Posterior vena cava (tissue), 2 donors: ENCODE measurements at regions not wholly inside any gene's neighbourhood (a gene's known extent, or its start where the extent isn't known, plus 50 kb on each side); places are given as distances from the start of the nearest gene placed in this dataset.

Source experiments
- DNase-seq: peaks from one replicate; pipeline ENCODE4 v3.0.0-alpha.2; 2020; ENCODE audit warnings: low spot score
- intact Hi-C, 2 donors: fragments of 100-400 bp; cut with DNase I; formaldehyde crosslinking; loops; one replicate each; pipeline versions ENCODE4 v1.14.1 to v1.14.2; 2022 to 2023
- donor health status: DM: yes; HTN: yes; CAD: no.
- donor health status: DM: yes; HTN: yes; CAD: no.

- no peak for DNase-seq
- intact Hi-C loops: no loop called here
Measured at GRCh38 chr5:103951776-103952175, 389.2 kb upstream of the NUDT12 start.

DNA sequence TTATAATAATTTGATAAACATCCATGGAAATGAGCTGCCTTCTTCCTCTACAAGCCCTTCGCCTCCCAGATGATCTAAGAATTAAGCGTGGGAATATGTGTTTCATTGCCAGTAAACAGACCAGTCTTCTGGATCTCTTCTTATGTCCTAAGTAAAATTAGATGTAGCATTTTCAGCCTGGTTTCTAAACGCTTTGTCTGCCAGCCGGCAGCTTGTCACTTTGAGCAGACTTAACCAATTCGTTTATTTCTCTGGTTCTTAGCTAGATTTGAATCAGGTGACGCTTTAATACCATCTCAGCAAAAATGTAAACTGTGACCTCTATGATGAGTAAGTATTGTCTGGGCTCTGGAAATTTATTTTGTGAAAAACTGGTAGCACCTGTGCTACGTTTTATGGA is 380.6 kb upstream of the NUDT12 start:
- DNase-seq: no peak
- intact Hi-C loops: no loop called here

- intact Hi-C loops: no loop called here
- no peak for DNase-seq
Measured at GRCh38 chr5:103942587-103943186, 380.1 kb upstream of the NUDT12 start.

DNA sequence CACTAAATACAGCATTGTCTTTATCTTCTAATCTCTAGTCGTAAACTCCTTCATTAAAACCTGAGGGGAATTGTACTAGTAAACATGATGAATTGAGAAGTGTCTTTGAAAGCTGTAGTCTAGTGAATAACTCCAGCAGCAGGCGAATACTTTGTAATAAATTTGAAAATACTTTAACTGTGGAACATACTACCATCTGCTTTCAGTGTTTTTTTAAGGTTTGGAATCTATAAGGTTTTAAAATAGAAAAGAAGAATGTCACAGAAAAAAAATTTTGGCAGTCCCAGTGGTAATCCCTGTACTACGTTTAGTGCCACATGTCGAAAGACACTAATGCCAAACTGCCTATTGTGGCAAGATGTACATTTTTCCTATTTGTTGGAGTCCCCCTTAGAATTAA is 379.0 kb upstream of the NUDT12 start:
- no peak for DNase-seq

GRCh38 chr5:103938146-103938695 is 375.6 kb upstream of the NUDT12 start:
- DNase-seq: no peak
- intact Hi-C loops: loop anchor here in 1 of 2 donors (10.0 kb wide), 1 partner anchor 1873 kb away; no protein-coding TSS in a partner anchor

More for the DNA sequence above, 379.0 kb upstream of the NUDT12 start:
- intact Hi-C loops: no loop called here

- intact Hi-C loops: loop anchor here in 1 of 2 donors (10.0 kb wide), 1 partner anchor 1865 kb away; no protein-coding TSS in a partner anchor
- no peak for DNase-seq
Measured at GRCh38 chr5:103929338-103930013, 366.9 kb upstream of the NUDT12 start.

DNA sequence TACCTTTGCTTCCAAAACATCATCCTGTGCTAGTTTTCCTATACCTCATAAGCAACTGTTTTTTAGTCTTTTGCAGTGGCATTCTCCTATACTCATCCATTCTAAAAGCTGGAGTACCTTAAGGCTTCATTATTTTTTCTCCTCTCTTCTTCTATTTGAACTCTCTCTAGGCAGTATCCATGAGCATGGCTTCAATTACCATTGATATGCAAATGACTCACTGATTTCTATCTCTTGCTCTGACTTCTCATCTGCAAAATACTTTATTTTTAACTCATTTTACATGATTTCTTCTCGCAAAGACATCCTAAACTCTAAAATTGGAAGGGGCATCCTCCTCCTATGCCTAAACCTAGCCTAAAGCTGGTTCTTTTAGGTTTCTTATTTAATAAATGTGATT is 365.1 kb upstream of the NUDT12 start:
- intact Hi-C loops: no loop called here
- DNase-seq: no peak

GRCh38 chr5:103923616-103924168 is 361.1 kb upstream of the NUDT12 start:
- intact Hi-C loops: no loop called here
- no peak for DNase-seq

DNA sequence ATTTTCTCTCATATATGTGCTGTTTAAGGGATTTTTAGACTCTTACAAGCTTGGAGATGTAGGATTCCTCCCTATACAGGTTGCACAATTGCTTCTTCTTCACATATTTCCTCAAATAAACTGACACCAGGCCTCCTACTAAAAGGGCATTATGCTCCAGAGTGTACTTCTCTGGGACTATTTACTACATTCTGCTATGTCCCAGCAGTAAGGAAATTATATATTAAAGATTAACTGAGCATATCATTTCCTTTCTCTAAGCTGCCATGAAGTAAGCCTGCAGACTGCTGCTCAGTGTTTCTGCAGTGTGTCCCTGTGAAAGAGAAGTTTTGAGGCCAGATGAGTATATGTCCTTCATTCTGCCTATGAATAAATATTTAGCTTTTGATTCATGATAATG is 356.9 kb upstream of the NUDT12 start:
- no peak for DNase-seq
- intact Hi-C loops: no loop called here

DNA sequence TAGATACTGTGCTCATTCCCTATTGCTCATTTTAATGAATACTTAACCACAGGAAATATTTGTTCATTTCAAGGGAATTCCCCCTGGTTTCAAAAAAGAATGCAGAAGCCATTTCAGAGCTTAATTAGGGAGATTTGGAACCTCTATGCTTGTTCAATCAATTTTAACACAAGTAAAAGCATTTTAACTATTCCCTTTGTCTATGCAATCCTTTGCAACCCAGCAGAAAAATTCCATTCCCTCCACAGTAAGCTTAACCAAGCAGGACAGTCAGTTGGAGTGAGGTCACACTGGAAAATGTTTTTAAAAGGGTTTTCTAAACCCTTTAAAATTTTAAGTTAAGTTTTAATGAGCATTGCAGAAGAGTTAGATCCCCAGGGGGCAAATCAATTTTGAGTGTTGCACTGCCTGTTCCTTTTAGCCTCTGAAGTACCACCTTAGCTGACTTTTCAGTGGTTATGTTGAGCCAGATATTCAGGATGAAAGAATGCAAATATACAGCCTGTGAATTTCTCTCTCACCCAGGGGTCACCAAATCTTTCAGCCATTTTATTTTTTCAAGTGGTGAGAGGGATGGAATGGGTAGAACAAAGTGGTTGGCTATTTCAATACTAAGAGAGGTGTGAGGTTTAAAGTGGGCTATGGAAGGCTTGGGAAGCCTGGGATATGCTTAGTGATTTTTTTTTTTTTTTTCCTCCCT is 356.2 kb upstream of the NUDT12 start:
- intact Hi-C loops: no loop called here
- no peak for DNase-seq

GRCh38 chr5:103915081-103915480 is 352.5 kb upstream of the NUDT12 start:
- intact Hi-C loops: no loop called here
- no peak for DNase-seq

GRCh38 chr5:103910786-103911185 is 348.2 kb upstream of the NUDT12 start:
- no peak for DNase-seq
- intact Hi-C loops: no loop called here

DNA sequence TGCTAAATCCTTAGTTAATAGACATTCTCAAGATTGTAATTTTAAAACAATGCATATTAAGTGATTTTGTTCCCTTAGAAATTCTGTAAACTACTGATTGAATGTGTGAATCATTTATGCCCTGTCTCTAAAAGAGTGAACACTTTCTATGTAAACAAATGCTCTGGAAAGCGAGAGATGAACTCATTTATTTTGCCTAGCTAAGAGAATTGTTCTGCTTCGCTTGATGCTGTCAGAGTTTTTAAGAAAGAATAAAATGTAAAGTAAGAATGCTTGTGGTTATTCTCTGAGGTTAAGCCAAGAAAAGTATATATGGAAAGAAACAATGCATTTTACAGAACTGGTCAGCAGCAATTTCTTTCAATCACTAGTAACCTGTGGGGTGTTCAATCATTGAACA is 347.4 kb upstream of the NUDT12 start:
- no peak for DNase-seq
- intact Hi-C loops: no loop called here

GRCh38 chr5:103909391-103909790 is 346.8 kb upstream of the NUDT12 start:
- intact Hi-C loops: no loop called here
- DNase-seq: no peak

GRCh38 chr5:103908336-103909080 is 345.9 kb upstream of the NUDT12 start:
- intact Hi-C loops: no loop called here
- no peak for DNase-seq

DNA sequence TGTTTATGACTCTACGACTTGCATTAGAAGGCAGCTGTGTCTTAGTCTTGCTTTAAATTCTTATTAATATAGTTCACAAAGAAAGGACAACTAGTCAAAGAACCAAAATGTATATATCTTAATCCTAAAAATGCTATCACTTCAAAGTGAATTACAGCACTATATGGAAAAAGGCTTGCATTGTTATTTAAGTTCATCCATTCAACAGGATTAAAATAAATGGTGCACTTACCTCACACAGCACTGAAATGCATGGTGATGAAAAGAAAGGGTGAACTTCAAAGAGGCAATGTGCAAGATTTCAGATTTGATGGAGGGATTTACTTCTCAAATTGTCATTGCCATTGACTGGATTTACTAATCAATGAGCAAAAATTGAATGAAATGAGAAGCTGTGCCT is 344.4 kb upstream of the NUDT12 start:
- intact Hi-C loops: no loop called here
- no peak for DNase-seq

GRCh38 chr5:103904651-103905050 is 342.1 kb upstream of the NUDT12 start:
- DNase-seq: no peak
- intact Hi-C loops: no loop called here

GRCh38 chr5:103902893-103903292 is 340.3 kb upstream of the NUDT12 start:
- no peak for DNase-seq
- intact Hi-C loops: no loop called here

DNA sequence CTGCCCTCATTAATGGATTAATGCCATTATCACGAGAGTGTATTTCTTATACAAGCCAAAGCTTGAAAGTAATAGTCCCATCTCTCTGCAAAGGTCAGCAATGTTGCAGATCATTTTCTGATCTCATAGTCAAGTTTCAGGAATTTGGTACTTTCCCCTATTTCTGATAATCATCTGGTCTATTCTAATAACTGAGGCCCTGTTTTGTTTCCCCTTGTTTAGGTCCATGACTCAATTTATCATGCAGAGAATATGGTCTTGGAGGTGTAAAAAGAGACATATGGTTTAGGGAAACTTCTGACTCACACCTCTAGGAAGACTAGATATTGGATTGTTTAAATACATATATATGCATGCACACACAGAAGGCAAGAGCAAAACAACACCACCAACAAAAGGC is 339.3 kb upstream of the NUDT12 start:
- intact Hi-C loops: no loop called here
- DNase-seq: no peak
